IPS DF 6.9 (cell line): ENCODE measurements at regions not wholly inside any gene's neighbourhood (a gene's known extent, or its start where the extent isn't known, plus 50 kb on each side); places are given as distances from the start of the nearest gene placed in this dataset.

Experiments used
- DNase-seq: peaks from one replicate; pipeline ENCODE4 v3.0.0-alpha.2; 2013; ENCODE audit warnings: low read depth, low spot score
- H3K27ac ChIP-seq: one replicate; pipeline ENCODE4 v1.5.1; 2013; ENCODE audit warnings: low read length, control low read depth
- H3K27me3 ChIP-seq: 2 replicates; pipeline ENCODE4 v1.6.1; 2013; ENCODE audit warnings: mild to moderate bottlenecking, low read length; ENCODE audit not compliant: control insufficient read depth, insufficient read depth
- H3K36me3 ChIP-seq: 2 replicates; pipeline ENCODE4 v1.6.1; 2013; ENCODE audit warnings: low read length; ENCODE audit not compliant: control insufficient read depth, insufficient read depth
- H3K4me1 ChIP-seq: 2 replicates; pipeline ENCODE4 v1.6.1; 2013; ENCODE audit warnings: low read length; ENCODE audit not compliant: control insufficient read depth, insufficient read depth
- H3K4me3 ChIP-seq: 2 replicates; pipeline ENCODE4 v1.5.1; 2013; ENCODE audit warnings: mild to moderate bottlenecking, low read length
- H3K9me3 ChIP-seq: 2 replicates; pipeline ENCODE4 v1.6.1; 2013; ENCODE audit warnings: low read length, inconsistent platforms; ENCODE audit not compliant: control insufficient read depth, insufficient read depth
- WGBS: extraction: QIAGEN DNeasy Blood & Tissue Kit; methylation state at CpG from one replicate; pipeline ENCODE4 v1.1.7; 2013; ENCODE audit warnings: mixed read lengths, missing lambda C conversion rate; ENCODE audit not compliant: insufficient read length, insufficient coverage; 5-methylcytosine and 5-hydroxymethylcytosine counted together

DNA sequence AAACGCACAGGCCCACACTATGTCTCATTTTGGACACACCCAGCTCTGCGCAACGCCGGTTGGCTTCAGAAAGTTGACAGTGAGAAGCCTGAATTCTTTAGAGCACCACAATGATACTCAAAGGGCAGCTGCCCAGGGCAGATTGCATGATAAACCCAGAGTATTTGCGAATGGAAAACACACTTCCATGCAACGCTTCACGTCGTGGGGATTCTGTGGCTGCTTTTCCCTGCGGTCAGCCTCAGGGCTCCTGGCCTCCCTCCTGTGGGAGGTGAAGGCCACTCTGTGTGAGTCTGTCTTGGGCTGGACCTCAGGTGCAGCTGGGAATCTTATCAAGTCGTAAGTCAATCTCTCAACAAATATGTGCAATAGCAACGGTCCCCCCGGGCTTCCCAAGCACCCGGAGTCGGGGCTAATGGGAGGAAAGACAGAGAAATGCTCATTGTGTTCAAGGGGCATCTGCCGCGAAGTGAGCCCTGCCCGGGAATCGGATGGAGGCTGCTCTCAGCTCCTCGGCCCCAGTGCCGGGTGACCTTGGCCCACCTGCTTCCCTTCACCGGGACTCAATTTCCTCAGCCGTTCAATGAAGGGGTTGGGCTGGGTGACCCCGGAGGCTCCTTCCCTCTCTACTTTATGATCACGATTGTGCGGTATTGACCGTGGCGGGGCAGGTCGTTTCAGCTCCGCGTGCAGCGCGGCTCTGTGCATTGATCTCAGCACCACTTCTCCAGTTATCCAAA lies 623.6 kb downstream of the BRD1 start:
- no peaks in the 10 kb centered on the region for H3K36me3 ChIP-seq
- no CpG with 5 or more reads among the region's 32 CpGs for WGBS
- no peak overlapping the region for H3K27ac ChIP-seq
- H3K9me3 ChIP-seq = peaks cover 50% of the 10 kb centered on the region
- H3K27me3 ChIP-seq = no peaks in the 10 kb centered on the region
- no peak for DNase-seq
- H3K4me3 ChIP-seq = no peak overlapping the region
- H3K4me1 ChIP-seq = no peaks in the 10 kb centered on the region

DNA sequence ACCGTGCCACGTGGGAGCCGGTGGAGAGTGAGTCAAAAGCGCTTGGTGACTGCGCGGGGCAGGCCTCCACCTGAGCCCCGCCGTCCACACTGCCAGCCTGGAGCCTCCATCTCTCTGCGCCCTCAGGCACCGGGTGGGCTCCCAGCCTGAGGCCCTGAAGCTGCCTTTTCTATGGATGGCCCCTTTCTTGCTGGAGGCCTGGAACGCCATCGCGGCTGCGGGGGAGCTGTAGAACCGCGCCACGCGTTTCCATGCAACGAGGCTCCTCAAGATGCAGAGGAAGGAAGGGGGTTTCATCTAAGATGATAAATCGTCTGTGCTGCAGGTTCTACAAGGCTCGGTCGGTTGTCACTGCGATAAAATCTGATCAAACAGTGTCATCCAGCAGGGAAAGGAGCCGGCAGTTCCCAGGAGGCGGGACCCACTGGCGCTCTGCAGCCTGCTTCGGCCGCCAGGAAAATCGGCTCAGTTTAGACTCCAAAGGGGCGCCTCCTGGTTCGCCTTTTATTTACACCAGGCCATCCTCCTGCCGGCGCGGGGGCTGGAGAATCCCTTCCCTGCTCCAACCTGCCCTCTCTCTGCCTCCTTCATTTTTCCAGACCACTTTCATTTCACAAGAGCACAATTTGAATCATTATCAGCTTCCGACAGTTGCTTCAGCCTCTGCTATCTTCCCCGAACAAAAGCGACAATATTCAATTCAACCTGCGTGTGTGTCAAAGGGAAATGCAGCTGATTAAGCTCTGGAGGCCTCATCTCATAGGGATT lies 624.4 kb downstream of the BRD1 start:
- Histone ChIP-seq H3K27ac (no peak overlapping the region), H3K9me3 (peaks cover 47% of the 10 kb centered on the region), H3K4me3 (no peak overlapping the region), H3K4me1 (no peaks in the 10 kb centered on the region), H3K36me3 (no peaks in the 10 kb centered on the region), H3K27me3 (no peaks in the 10 kb centered on the region)
- no CpG with 5 or more reads among the region's 38 CpGs for WGBS
- no peak for DNase-seq

DNA sequence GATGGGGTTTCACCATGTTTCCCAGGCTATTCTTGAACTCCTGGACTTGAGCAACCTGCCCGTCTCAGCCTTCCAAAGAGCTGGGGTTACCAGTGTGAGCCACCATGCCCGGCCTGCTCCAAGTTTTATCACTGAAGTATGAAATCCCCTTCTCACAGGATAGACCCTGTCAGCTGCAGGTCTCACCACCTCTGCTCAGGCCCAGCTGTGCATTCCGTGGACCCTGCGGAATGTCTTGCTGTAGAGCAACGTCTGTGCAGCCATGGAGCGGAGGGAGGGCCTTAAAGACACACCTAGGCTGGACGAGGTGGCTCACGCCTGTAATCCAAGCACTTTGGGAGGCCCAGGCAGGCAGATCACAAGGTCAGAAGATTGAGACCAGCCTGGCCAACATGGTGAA lies 625.4 kb downstream of the BRD1 start:
- no peaks in the 10 kb centered on the region for H3K36me3 ChIP-seq
- H3K27ac ChIP-seq = no peak overlapping the region
- H3K4me3 ChIP-seq = no peak overlapping the region
- DNase-seq = no peak
- no CpG with 5 or more reads among the region's 8 CpGs for WGBS
- no peaks in the 10 kb centered on the region for H3K27me3 ChIP-seq
- H3K9me3 ChIP-seq = peaks cover 45% of the 10 kb centered on the region
- H3K4me1 ChIP-seq = no peaks in the 10 kb centered on the region

DNA sequence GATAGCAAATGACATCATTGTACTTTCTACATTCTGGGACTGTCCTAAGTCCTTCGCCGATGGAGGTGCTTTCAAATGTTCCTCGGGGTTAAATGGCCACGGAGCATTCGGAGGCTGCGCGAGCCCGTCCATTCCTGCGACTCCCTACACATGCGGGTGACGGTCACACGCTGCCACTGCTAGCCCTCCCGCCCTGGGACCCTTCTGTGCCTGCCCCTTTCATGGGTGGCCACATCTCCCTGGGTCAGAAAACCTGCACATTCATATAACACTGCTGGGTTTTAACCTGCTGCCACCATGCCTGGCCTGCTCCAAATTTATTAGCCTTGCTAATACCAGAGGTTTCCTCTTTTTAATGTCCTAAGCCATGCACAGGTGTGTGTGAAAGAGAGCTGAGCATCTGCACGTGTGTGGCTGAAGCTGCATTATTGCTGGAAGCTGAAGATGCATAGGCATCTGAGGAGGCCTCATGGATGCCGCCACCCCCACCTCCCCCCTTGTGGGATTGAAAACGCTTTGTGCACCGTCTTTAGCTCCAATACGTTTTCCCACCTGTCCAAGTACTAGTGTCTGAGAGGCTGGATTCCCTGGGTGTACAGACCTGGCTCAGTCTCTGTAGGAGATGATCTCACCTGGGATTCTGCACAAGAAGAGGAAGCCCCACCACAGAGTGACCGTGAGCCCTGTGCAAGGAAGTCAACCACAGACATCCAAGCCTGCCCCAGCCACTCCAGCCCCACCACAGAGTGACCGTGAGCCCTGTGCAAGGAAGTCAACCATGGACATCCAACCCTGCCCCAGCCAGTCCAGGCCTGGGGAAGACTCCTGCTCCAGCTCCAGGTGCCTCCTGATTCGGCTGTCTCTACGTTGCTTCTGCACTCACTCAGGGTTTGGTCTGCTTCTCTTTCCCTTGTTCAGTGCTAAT lies 626.4 kb downstream of the BRD1 start:
- no peaks in the 10 kb centered on the region for H3K4me1 ChIP-seq
- H3K4me3 ChIP-seq = no peak overlapping the region
- H3K27ac ChIP-seq = no peak overlapping the region
- H3K36me3 ChIP-seq = no peaks in the 10 kb centered on the region
- DNase-seq = no peak
- WGBS = no CpG with 5 or more reads among the region's 22 CpGs
- H3K27me3 ChIP-seq = no peaks in the 10 kb centered on the region
- peaks cover 42% of the 10 kb centered on the region for H3K9me3 ChIP-seq

DNA sequence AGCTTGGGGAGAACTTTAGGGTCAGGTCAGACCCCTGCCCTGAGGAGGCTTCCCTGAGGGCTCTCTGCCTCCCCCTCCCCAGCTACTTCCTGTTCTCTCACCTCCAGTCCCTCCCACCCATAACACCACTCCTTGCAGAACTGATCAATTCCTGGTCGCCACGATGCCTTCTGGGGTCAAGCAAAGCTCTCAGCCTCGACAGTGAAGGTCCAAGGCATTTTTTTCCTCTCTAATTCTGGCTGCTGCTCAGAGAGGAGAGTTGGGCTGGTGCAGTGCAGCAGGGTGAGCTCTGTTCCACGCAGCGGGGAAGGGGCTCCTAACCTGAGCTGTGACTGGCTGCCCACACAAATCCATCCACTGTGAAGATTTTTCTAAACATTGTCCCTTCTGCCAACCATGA lies 628.4 kb downstream of the BRD1 start:
- no CpG with 5 or more reads among the region's 5 CpGs for WGBS

DNA sequence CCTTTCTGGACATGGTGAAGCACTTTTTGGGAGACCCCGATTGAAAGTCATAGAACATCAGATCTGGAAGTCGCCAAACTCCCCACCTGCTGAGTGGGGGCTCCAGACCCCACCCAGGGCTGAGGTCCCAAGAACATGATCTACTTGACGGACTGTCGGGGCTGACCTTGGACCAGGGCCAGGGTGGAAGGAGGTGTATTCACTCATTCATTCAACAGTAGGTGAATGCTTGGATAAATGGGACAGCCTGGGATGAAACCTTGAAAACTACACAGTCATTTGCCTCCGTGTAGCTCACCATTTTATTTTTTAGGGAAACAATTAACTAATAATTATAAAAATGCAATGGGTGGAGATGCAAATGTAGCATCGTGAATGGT lies 629.0 kb downstream of the BRD1 start:
- no peaks in the 10 kb centered on the region for H3K36me3 ChIP-seq
- H3K9me3 ChIP-seq = peaks cover 33% of the 10 kb centered on the region
- H3K4me3 ChIP-seq = no peak overlapping the region
- no peaks in the 10 kb centered on the region for H3K4me1 ChIP-seq
- H3K27me3 ChIP-seq = no peaks in the 10 kb centered on the region
- H3K27ac ChIP-seq = no peak overlapping the region
- DNase-seq = no peak
- WGBS = no CpG with 5 or more reads among the region's 6 CpGs

More for the DNA sequence above, 628.4 kb downstream of the BRD1 start:
- H3K27ac ChIP-seq = no peak overlapping the region
- H3K27me3 ChIP-seq = no peaks in the 10 kb centered on the region
- no peak overlapping the region for H3K4me3 ChIP-seq
- no peak for DNase-seq
- peaks cover 33% of the 10 kb centered on the region for H3K9me3 ChIP-seq
- H3K36me3 ChIP-seq = no peaks in the 10 kb centered on the region
- H3K4me1 ChIP-seq = no peaks in the 10 kb centered on the region

DNA sequence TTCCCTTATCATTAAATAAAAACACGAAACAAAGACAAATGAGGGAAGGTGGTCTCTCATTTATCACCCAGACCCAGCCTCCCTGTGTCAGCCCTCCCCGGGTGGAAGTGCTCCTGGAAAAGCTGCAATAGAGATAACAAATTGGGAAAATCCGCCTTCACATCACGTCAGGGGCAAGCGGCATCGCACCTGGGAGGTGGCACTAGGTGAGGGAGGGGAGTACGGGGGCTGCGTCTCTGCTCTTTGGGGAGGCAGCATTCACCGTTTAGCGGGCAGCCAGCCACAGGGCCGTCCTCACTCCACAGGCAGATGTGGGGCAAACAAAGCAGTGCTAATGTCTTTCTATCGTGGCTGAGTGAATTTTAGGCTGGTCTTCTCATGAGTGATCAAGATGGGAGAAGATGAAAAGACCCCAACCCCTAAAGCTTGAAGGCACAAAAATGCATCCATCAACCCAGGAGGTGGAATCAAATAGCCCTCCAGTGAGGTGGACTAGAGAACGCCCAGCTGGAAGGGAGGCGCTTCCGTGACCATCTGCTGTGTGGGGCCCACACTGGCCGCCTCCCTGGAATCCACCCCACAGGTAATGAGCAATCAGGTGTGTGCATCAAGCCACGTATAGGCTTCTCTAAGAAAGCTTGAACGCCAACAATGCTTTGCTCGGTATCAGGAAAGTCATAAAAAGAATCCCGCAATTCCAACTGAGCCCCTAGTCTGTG lies 629.5 kb downstream of the BRD1 start:
- H3K36me3 ChIP-seq = no peaks in the 10 kb centered on the region
- no CpG with 5 or more reads among the region's 20 CpGs for WGBS
- H3K27me3 ChIP-seq = no peaks in the 10 kb centered on the region
- H3K4me3 ChIP-seq = no peak overlapping the region
- H3K4me1 ChIP-seq = no peaks in the 10 kb centered on the region
- H3K27ac ChIP-seq = no peak overlapping the region
- peaks cover 35% of the 10 kb centered on the region for H3K9me3 ChIP-seq
- DNase-seq = no peak

DNA sequence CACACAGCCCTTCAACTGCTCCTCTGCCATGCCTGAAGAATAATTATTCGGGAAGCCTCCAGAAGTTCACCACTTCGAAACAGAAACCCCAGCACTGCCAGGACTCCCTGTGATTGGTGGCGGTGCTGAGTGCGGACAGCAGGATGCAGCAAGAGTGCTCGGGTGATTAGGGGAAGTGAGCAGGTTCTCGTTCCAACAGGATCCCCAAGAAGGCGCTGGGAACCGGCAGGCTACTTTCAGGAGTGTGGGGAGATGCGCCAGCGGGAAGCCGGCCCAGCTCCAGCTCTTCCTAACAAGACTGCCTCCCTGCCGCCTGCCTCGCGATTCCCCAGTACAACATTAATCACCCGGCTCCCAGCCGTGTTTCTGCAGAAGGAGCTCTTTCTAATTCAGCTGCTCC lies 630.2 kb downstream of the BRD1 start:
- H3K27me3 ChIP-seq = no peaks in the 10 kb centered on the region
- H3K9me3 ChIP-seq = peaks cover 38% of the 10 kb centered on the region
- H3K4me1 ChIP-seq = no peaks in the 10 kb centered on the region
- H3K27ac ChIP-seq = no peak overlapping the region
- DNase-seq = no peak
- no peaks in the 10 kb centered on the region; the same call in 1 of the 2 replicates for H3K36me3 ChIP-seq
- H3K4me3 ChIP-seq = no peak overlapping the region
- no CpG with 5 or more reads among the region's 16 CpGs for WGBS

DNA sequence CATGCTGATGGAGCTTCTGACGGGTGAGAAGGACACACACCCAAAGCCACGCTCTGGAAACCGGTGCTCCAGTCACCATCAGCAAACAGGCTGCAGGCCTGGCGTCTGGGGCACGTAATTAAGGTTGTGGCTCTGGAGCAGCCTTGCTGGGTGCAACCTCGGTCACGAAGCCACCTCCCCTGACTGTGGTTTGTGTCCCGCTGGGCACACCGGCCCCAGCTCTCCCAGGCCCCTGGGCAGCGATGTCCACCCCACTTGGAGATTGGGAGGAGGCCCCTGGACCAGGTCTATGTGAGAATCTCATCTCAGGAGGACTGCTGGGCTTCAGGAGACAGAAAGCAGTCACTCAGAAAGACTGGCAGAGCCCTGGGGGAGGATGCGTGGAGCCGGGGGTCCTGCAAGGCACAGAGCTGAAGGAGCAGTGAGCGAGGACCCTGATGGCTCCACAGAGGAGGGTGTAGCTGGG lies 631.6 kb downstream of the BRD1 start:
- no CpG with 5 or more reads among the region's 13 CpGs for WGBS
- H3K4me3 ChIP-seq = no peak overlapping the region
- H3K27me3 ChIP-seq = no peaks in the 10 kb centered on the region
- H3K27ac ChIP-seq = no peak overlapping the region
- H3K4me1 ChIP-seq = no peaks in the 10 kb centered on the region
- H3K9me3 ChIP-seq = peaks cover 43% of the 10 kb centered on the region
- no peaks in the 10 kb centered on the region; the same call in 1 of the 2 replicates for H3K36me3 ChIP-seq
- no peak for DNase-seq
